ENCODE measurements at regions not wholly inside any gene's neighbourhood (a gene's known extent, or its start where the extent isn't known, plus 50 kb on each side); places are given as distances from the start of the nearest gene placed in this dataset.

- TF ChIP-seq CTCF (IDR thresholded peaks at IDR 0.05) (no peak), MAX (IDR thresholded peaks at IDR 0.05; ENCODE audit: low read depth) (no peak), REST (IDR thresholded peaks at IDR 0.05; ENCODE audit: low read depth, low read length) (no peak), RAD21 (IDR thresholded peaks at IDR 0.05; ENCODE audit: low read length) (no peak), RFX5 (IDR thresholded peaks at IDR 0.05; ENCODE audit: low read length) (no peak)
These were observed 132.7 kb upstream of the CYLC2 start for GRCh38 chr9:102862478-102862877.
